Motor neuron (in vitro differentiated cells): ENCODE measurements at regions not wholly inside any gene's neighbourhood (a gene's known extent, or its start where the extent isn't known, plus 50 kb on each side); places are given as distances from the start of the nearest gene placed in this dataset.
A peak's percentile ranks its signal among the peaks of the same experiment; 100 is the strongest.
"Not testable (repeated sequence)": the region's sequence is repeated elsewhere in the genome, so short reads cannot be mapped to it uniquely, and the experiment has no call there.

Experiments used
- ATAC-seq, 8 experiments: fragments of 200-7000 bp; cut with Tn5 transposase; replicated peaks in 6 of 8; 2 replicates each; pipeline ENCODE4 v1.8.0; 2021; ENCODE audit warnings: mild to moderate bottlenecking in 8 of 8, moderate library complexity in 8 of 8
- H3K27ac ChIP-seq, 2 donors: fragments of 250-450 bp; sonication (Bioruptor Pico); 2 replicates each; pipeline ENCODE4 v1.9.0; 2021; ENCODE audit warnings: antibody characterized with exemption in 2 of 2, mild to moderate bottlenecking in 2 of 2, moderate library complexity in 1 of 2
- H3K4me1 ChIP-seq, 2 donors: fragments of 250-450 bp; sonication (Bioruptor Pico); replicated peaks in 1 of 2; 2 replicates each; pipeline ENCODE4 v1.6.1; 2021; ENCODE audit warnings: antibody characterized with exemption in 2 of 2, mild to moderate bottlenecking in 2 of 2, moderate library complexity in 1 of 2
- H3K4me3 ChIP-seq, 5 donors: fragments of 250-450 bp; sonication (Bioruptor Pico); 2 replicates each; pipeline ENCODE4 v1.9.0; 2021; ENCODE audit warnings: antibody characterized with exemption in 5 of 5, mild to moderate bottlenecking in 5 of 5, moderate library complexity in 4 of 5
- WGBS, 10 experiments: fragments of 450-650 bp; shearing (Covaris generic); methylation state at CpG; one replicate each; pipeline ENCODE4 v1.0.0; 2022; 5-methylcytosine and 5-hydroxymethylcytosine counted together
- in situ Hi-C, 9 experiments: fragments of 400-800 bp; cut with MboI; loops; one replicate each; pipeline ENCODE4 v1.15.0; 2021; ENCODE audit warnings: low sequenced_read_pairs in 9 of 9, low pct_unique_long_range_greater_than_20kb in 2 of 9; ENCODE audit not compliant: unreplicated experiment in 9 of 9

DNA sequence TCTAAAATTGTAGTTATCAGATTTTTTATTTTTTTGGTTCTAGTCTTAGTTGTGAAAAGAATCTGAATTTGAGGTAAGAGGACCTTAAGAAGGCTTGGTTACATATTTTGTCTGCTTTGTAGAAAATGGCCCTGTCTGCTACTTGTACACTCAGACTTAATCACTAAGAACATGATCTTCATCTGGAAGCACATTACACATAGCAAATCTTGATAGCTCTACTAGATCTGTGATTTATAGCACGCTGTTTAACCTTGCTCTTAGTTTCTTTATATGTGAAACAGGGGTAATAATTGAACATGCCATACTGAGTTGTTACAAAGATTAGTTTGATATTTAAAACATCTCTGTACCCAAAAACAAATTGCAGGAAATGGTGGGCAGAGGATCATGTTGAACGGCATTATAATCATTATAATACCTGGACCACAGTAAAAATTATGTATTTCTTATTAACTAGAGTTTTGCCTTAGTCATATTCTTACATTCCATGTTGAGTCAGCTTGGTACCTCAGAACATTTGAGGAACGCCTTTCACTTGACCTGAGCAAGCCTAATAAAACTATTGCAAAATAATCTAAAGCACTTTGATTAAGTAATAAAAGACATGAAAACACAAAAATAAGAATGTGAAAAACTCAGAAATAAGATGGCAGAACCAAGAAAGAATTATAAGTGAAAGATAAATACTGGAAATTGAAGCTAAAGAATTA lies 738.0 kb upstream of the AADAT start:
- H3K4me3 ChIP-seq, result no peak overlapping the region
- no peaks in the 10 kb centered on the region for H3K4me1 ChIP-seq
- WGBS, 10 experiments, result 13 to 95% (median 81%) methylated on average over 2 to 3 of the region's 3 CpGs
- ATAC-seq, result no peak
- in situ Hi-C loops, result no loop called here
- H3K27ac ChIP-seq, result no peak overlapping the region

DNA sequence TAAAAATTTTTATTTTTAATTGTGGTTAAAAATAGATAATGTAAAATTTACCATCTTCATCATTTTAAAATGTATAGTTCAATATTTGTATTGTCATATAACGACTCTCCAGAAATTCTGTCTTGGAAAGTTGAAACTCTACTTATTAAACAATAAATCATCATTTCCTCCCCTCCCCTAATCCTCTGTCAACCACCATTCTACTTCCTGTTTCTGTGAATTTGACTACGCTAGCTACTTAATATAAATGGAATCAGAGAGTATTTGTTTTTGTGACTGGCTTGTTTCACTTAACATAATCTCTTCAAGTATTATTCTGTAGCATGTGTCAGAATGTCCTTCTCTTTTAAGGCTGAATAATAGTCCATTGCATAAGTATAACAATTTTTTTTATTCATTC lies 729.0 kb upstream of the AADAT start:
- Histone ChIP-seq H3K27ac (no peak overlapping the region), H3K4me1 (no peaks in the 10 kb centered on the region), H3K4me3 (no peak overlapping the region)
- 6 to 93% (median 71%) methylated on average over 2 of the region's 2 CpGs for WGBS, 10 experiments
- ATAC-seq, result no peak
- in situ Hi-C loops, result no loop called here

DNA sequence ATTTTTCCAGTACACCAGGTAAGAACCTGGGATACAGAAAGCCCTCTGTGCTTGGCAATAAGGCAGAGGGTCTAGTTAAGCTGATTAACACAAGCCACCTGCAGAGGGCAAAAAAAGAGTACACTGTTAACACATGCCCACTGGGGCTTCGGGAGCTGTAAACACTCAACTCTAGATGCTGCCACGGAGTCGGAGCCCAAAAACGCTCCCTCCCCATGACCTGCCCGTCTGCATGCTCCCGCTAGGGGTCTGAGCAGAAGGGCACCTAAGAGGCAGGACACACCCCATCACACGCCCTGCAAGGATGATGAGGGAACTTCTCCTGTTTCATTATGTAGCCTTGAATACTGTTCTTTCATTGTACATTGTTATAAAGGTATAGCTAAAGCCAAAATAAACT lies 715.6 kb upstream of the AADAT start:
- peak in 1 of 8 experiments; percentile 35 for ATAC-seq
- no peak overlapping the region for H3K27ac ChIP-seq
- no peak overlapping the region for H3K4me3 ChIP-seq
- no peaks in the 10 kb centered on the region for H3K4me1 ChIP-seq
- in situ Hi-C loops, result no loop called here
- 0 to 96% (median 75%) methylated on average over 1 to 7 of the region's 7 CpGs; no CpG with 5 or more reads in 3 of the 10 experiments for WGBS, 10 experiments

- no peak for ATAC-seq
- Histone ChIP-seq H3K27ac (no peak overlapping the region), H3K4me3 (no peak overlapping the region), H3K4me1 (no peaks in the 10 kb centered on the region)
- 33 to 100% (median 92%) methylated on average over 1 to 8 of the region's 11 CpGs; no CpG with 5 or more reads in 4 of the 10 experiments for WGBS, 10 experiments
- in situ Hi-C loops, result no loop called here
These were observed 715.2 kb upstream of the AADAT start for GRCh38 chr4:170804930-170805329.

GRCh38 chr4:170803492-170803891 lies 713.7 kb upstream of the AADAT start:
- Histone ChIP-seq H3K4me3 (no peak overlapping the region), H3K4me1 (no peaks in the 10 kb centered on the region), H3K27ac (no peak overlapping the region)
- 17 to 100% (median 100%) methylated on average over 1 of the region's 1 CpG; no CpG with 5 or more reads in 1 of the 10 experiments for WGBS, 10 experiments
- ATAC-seq, result peak in 3 of 8 experiments; percentile 31 to 96 (median 54)
- in situ Hi-C loops, result no loop called here

DNA sequence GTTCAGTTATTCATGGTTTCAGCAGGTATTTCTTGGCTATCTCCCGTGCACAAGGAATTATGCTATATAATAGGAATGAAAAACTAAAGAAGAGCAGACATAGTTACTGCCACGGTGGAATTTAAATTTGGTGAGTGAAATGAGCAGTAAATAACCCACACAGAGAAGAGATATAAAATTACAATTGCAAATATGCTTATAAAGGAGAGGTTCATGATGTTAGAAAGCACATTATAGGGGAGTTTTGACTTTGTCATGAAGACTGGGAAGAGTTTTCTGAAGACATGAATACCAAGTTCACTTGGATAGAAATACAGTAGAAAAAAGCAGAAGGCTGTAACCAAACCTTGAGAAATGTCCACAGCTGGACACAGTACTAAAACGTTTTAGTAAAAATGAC lies 712.0 kb upstream of the AADAT start:
- Histone ChIP-seq H3K4me1 (no peaks in the 10 kb centered on the region), H3K27ac (no peak overlapping the region), H3K4me3 (no peak overlapping the region)
- in situ Hi-C loops, result no loop called here
- WGBS, 10 experiments, result 0 to 84% (median 65%) methylated on average over 1 to 3 of the region's 3 CpGs
- ATAC-seq, result no peak

GRCh38 chr4:170794525-170794924 lies 704.8 kb upstream of the AADAT start:
- WGBS, 10 experiments, result 0 to 94% (median 69%) methylated on average over 1 to 3 of the region's 3 CpGs
- Histone ChIP-seq H3K4me3 (no peak overlapping the region), H3K27ac (no peak overlapping the region), H3K4me1 (no peaks in the 10 kb centered on the region)
- in situ Hi-C loops, result no loop called here
- ATAC-seq, result peak in 3 of 8 experiments; percentile 41 to 70 (median 56)

DNA sequence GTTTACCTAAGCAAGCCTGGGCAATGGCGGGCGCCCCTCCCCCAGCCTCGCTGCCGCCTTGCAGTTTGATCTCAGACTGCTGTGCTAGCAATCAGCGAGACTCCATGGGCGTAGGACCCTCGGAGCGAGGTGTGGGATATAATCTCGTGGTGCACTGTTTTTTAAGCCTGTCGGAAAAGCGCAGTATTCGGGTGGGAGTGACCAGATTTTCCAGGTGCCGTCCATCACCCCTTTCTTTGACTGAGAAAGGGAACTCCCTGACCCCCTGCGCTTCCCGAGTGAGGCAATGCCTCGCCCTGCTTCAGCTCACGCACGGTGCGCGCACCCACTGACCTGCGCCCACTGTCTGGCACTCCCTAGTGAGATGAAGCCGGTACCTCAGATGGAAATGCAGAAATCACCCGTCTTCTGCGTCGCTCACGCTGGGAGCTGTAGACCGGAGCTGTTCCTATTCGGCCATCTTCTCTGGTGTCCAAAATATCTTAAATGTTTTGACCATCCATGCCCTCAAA lies 698.8 kb upstream of the AADAT start:
- ATAC-seq, in situ Hi-C loops, H3K4me1 ChIP-seq, H3K27ac ChIP-seq: not testable (repeated sequence)
- H3K4me3 ChIP-seq, result peak overlapping the region in 4 of 5 donors; percentile 4 to 30 (median 17)
- WGBS, 10 experiments, result 67 to 100% methylated on average over 1 of the region's 28 CpGs; no CpG with 5 or more reads in 8 of the 10 experiments

- ATAC-seq, result no peak
- Histone ChIP-seq H3K27ac (no peak overlapping the region), H3K4me1 (no peaks in the 10 kb centered on the region), H3K4me3 (no peak overlapping the region)
- 4 to 100% (median 84%) methylated on average over 2 to 3 of the region's 3 CpGs; no CpG with 5 or more reads in 3 of the 10 experiments for WGBS, 10 experiments
- in situ Hi-C loops, result no loop called here
These were observed 687.9 kb upstream of the AADAT start for GRCh38 chr4:170777663-170778062.

- Histone ChIP-seq H3K4me3 (no peak overlapping the region), H3K4me1 (no peaks in the 10 kb centered on the region), H3K27ac (no peak overlapping the region)
- 0 to 100% (median 61%) methylated on average over 1 to 3 of the region's 6 CpGs; no CpG with 5 or more reads in 4 of the 10 experiments for WGBS, 10 experiments
- in situ Hi-C loops, result no loop called here
- ATAC-seq, result no peak
These were observed 687.2 kb upstream of the AADAT start for GRCh38 chr4:170776983-170777382.

- ATAC-seq, result no peak
- in situ Hi-C loops, result no loop called here
These were observed 686.1 kb upstream of the AADAT start for GRCh38 chr4:170775851-170776250.

DNA sequence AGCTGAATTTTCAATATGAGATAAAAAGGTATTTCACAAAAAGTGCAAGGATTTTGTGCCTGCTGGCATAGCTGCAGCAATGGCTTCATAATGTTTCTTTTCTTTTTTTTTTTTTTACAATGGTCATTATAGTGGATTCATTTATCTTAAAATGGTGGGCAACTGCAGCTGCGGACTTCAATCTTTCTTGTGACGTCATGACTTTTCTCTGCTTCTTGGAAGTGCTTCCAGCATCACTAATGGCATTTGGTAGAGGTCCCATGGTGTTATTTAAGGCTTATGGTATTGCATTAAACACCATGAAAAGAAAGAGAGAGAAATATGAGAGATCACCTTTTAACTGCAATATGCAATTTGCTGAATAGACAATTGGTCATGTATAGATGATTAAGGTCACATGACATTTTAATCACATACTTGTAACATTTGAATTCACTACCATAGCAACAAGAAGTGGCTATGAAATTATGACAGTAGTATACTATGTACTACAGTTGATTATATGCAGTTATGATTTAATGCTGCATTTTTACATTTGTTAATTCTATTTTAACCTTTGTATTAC lies 684.0 kb upstream of the AADAT start:
- no peak for ATAC-seq
- Histone ChIP-seq H3K27ac (no peak overlapping the region), H3K4me3 (no peak overlapping the region), H3K4me1 (no peaks in the 10 kb centered on the region)
- in situ Hi-C loops, result no loop called here
- 0 to 92% (median 43%) methylated on average over 1 to 2 of the region's 2 CpGs; no CpG with 5 or more reads in 2 of the 10 experiments for WGBS, 10 experiments

More at GRCh38 chr4:170775851-170776250, 686.1 kb upstream of the AADAT start:
- Histone ChIP-seq H3K27ac (no peak overlapping the region), H3K4me3 (no peak overlapping the region), H3K4me1 (no peaks in the 10 kb centered on the region)
- WGBS, 10 experiments, result 100% methylated on average over 1 to 3 of the region's 4 CpGs; no CpG with 5 or more reads in 7 of the 10 experiments

- Histone ChIP-seq H3K4me1 (no peaks in the 10 kb centered on the region), H3K27ac (no peak overlapping the region), H3K4me3 (no peak overlapping the region)
- WGBS, 10 experiments, result 0 to 100% (median 44%) methylated on average over 1 of the region's 1 CpG; no CpG with 5 or more reads in 1 of the 10 experiments
- in situ Hi-C loops, result no loop called here
- ATAC-seq, result no peak
These were observed 682.7 kb upstream of the AADAT start for GRCh38 chr4:170772429-170772828.
